SHP77 (cell line): ENCODE measurements at regions not wholly inside any gene's neighbourhood (a gene's known extent, or its start where the extent isn't known, plus 50 kb on each side); places are given as distances from the start of the nearest gene placed in this dataset.
"Not testable (repeated sequence)": the region's sequence is repeated elsewhere in the genome, so short reads cannot be mapped to it uniquely, and the experiment has no call there.

ENCODE experiments used
- DNase-seq, 2 experiments: peaks; one replicate each; lab custom pipeline; 2025; lab: John Stamatoyannopoulos, UW

DNA sequence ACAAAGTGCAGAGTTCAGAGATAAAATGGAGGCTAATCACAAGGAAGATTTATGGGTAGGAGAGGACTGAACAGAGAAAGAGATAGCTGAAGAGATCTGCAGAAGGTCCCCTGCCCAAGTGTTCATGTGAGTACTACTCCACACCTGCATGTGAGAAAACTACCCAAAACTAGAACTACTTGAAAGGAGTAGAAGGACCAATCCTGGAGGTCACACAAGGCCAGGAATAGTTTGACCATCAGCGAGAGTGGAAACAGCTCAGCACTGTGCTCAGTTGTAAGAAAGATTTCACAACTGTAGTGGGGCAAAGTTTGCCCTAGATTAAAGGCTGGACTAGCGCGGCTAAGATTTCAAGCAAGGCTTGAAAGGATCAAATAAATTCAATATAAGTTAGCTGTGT, 422.7 kb upstream of the LCORL start:
- DNase-seq: no peak

DNA sequence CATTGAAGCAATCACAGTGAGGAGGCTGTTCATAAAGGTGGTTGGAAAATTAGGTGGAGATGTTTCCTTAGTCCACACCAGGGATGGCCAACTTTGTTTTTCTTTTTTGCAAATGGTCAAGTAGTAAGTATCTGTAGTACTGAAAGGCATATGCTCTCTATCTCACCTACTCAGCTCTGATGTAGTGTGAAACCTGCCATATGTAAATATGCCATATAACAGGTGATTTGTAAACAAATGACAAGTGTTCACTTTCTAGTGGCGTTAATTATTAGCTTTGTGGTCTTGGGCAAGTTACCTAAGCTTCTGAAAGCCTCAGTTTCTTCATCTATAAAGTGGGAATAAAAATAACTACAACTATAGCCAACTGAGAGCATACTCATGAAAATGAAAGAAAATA, 421.4 kb upstream of the LCORL start:
- no peak for DNase-seq

DNA sequence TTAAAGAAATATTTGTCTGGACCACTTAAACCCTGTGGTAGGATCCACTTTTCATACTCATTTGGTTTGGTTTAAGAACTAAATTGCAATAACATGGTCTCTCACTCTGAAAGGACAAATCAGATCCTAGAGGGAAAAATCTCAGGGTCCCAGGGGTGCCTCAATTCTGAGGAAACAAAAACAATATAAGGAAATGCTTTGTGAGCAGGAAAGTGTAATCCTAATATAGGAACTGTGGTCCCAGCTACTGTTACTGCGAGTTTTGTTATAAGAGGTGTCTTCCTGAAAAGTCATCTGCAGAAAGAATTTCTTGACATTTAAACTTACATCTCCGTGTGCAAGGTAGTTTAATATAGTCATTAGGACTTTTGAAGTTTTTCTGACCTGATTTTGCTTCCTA, 420.1 kb upstream of the LCORL start:
- no peak for DNase-seq

DNA sequence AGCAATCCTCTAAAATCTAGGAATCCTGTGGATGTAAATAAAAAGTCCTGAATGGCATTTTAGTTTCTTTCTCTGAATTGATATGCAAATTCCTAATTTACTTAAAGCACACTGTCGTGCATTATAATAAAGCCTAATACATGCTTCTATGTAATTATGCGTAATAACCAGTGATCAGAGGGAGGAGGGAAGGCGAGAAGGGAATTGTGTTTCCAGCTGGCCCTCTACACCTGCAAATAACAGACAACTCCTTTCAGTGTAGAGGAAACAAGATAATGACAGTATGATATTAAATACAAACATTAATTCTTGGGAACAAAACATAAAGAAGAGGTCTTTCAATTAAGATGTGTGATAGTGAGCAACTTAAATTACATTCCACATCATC, 419.6 kb upstream of the LCORL start:
- DNase-seq: no peak

DNA sequence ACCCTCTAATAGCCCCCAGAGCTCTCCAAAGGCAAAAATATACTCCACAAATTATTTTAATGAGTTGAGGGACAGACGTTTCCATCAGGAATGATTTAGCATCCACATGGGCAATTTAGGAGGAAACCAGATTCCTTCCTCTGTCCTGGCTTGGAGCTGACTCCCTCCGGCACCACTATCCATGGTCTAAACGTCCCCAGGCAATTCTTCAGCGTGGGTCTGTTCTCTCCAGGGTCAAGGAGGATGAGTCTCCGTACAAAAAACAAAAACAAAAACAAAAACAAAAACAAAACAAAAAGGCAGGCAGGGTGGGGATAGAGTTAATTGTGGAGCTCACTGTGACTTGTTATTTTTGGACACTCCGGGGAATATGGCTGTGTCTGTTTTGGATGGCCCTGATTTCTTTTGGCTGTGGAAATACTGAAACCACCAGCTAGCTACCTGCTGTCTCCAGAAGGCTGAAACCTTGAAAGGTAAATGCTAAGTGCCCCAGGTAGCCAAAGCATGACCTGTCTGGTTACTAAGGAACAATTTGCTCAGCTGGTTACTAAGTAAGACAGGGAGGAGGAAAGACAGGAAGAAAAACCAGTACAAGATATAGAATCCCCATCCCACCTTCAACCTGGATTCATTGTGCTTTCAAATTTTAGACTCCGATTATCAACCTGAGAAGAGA, 419.1 kb upstream of the LCORL start:
- no peak for DNase-seq

DNA sequence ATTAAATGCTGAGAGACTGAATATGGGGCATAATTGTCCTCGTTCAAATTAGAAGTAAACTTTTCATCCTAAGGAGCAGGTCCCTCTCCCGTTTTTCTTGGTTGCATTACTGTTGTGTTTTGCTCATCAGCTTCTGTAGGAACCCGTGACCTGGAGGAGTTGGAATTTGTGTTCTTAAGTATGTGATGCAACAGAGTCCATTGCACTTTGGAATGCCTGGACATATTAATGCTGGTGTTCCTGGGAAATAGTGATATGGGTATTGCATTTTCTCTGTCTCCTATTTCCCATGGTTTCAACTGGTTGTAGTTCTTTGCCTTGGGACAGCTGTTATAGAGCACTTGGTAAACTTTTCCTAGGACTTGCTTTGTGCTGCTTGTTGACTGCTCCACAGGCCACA, 417.8 kb upstream of the LCORL start:
- DNase-seq: no peak

DNA sequence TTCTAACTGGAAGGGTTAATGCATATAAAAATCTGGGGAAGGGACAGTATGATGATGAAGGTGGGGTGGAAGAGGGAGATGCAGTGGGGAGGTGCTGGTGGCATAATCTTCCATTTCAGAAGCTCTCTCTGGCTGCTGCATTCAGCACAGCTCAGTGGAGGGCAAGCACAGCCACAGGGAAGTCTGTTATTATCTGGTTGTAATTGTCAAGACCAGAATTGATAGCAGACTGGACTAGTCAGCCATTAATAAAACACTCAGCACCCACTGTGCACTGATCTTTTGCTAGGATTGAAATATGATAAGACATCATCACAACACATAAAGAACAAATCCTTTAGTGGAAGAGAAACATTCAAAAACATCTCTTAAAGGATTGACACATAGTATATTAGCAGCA, 414.2 kb upstream of the LCORL start:
- no peak for DNase-seq

DNA sequence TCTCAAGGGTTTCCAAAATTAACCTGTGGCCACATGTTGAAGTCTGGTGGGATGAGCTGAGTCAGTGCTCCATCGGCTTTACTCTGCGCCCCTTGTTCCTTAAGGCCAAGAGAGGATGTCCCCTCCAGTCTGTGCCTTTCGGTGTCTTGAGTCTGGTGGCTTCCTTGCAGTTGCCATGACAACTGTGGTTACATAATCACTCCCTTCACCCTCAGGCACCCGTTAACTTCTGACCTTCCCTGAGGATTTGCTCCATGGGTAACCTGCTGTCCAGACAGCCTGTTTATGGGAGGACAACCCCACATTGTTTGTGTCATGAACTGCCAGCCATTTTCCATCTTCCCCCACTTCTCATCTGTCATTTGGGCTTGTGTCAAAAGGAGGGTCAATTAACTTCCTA, 401.1 kb upstream of the LCORL start:
- no peak for DNase-seq

DNA sequence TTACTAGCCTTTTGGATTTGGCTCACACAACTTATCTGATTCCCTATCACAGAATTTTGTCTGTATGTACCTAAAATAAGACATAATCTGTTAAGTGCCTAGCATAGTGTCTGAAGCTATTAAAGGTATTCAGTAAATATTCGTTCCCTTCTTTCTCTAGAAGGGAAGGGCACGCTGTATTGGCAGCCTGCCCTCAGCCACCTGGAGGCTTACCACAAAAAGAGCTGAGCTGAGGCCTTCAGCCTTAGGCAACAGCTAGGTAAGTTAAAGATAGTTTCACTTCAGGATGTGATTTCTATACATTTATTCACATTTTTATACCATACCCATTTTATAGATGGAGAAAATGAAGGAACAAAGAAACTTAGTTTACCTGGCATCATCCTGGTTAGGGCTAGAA, 400.0 kb upstream of the LCORL start:
- no peak for DNase-seq

DNA sequence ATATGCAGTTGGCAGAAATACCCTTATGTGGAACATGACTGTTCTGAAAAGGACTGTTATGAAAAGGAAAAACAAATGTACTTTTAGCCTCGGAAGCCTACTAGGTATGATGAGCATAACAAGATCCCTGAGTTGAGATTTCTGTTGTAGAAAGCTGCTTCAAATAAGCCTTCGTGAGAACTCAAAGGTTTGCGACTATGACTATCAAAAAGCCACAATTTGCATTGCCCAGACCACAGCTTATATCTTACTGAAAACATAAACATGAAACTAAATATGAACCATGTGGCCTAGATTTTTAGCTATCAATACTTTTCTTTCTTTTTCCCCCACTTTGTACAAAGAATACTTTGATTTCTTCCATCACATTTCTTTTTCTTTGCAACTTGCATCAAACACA, 398.2 kb upstream of the LCORL start:
- DNase-seq: no peak

DNA sequence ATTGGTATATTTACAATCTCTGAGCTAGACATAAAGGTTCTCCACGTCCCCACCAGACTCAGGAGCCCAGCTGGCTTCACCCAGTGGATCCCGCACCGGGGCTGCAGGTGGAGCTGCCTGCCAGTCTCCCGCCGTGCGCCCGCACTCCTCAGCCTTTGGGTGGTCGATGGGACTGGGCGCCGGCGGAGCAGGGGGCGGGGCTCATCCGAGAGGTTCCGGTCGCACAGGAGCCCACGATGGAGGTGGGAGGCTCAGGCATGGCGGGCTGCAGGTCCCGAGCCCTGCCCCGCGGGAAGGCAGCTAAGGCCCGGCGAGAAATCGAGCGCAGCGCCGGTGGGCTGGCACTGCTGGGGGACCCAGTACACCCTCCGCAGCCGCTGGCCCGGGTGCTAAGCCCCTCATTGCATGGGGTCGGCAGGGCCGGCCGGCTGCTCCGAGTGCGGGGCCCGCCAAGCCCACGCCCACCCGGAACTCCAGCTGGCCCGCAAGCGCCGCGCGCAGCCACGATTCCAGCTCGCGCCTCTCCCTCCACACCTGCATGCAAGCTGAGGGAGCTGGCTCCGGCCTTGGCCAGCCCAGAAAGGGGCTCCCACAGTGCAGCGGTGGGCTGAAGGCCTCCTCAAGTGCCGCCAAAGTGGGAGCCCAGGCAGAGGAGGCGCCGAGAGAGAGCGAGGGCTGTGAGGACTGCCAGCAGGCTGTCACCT, 396.8 kb upstream of the LCORL start:
- DNase-seq: not testable (repeated sequence)

DNA sequence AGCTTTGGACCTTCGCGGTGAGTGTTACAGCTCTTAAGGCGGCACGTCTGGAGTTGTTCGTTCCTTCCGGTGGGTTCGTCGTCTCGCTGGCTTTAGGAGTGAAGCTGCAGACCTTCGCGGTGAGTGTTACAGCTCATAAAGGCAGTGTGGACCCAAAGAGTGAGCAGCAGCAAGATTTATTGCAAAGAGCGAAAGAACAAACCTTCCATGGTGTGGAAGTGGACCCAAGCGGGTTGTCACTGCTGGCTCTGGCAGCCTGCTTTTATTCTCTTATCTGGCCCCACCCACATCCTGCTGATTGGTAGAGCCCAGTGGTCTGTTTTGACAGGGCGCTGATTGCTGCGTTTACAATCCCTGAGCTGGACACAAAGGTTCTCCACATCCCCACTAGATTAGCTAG, 396.1 kb upstream of the LCORL start:
- DNase-seq: not testable (repeated sequence)

DNA sequence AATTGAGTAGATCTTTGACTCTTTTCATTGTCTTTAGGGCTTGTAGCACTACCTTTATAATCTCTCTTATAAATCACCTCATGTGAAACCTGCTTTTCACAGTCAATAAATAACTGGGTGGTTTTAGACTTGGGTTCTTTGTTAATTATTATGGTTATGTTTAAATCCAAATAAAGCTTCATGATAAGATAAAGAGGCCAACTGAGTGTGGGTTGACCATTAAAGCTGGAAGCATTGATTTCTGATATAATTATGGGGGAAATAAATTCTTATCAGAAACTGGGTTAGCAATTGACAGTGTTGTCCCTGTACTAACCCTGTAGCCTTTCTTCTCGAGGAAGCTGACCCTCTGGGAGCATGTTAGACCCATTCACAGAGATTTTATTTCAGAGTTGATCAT, 384.7 kb upstream of the LCORL start:
- DNase-seq: no peak

DNA sequence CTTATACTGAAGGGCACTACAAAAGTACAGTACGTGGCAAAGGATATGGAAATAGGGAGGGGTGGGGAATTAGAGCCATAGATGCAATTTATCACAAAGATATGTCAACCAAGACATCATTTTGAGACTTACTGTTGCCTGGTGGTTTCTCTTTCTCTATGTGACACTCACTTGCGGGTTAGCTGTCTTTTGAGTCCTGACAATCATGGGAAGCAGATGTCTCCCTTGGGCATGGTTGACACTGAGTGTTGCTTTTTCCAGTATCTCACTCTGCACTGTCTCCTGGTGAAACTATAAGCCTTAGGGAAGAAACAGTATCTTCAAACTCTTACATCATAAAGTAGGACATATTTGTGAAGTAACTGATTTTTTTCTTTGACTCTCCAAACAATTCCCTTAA, 383.5 kb upstream of the LCORL start:
- DNase-seq: no peak

DNA sequence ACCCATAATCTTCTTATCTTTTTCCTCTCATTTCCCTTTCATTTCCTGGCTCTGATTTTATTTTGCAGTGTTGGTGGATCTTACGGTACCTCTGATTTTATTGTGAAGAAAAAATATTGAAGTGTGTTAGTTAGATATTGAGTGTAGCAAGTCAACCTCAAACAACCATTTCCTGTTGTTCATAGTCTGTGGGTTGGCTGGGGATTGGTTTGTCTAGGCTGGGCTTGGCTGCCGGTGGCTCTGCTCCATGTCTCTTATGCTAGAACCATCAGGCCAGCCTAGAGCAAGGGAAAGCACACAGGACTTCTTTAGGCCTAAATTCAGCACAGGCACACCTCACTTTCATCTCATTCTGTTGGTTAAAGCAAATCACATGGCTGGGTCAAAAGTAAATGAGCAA, 383.1 kb upstream of the LCORL start:
- DNase-seq: no peak

DNA sequence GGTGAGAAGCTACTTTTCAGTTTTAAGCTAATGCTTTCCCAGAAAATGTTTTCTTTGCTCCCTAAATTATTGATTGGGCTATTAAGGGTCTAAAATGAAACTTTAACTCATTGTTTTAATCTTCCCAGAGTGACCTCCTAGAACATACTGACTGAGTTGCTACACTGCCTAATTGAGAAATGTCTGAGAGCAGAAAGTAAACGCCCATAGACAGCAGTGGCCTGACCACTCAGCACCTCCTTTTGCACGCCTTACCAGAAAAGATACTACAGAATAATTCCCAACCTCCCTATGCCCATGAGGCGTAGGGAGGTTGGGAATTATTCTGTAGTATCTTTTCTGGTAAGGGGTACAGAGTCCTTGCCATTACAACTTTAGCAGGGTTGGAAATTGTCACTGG, 381.8 kb upstream of the LCORL start:
- DNase-seq: no peak

DNA sequence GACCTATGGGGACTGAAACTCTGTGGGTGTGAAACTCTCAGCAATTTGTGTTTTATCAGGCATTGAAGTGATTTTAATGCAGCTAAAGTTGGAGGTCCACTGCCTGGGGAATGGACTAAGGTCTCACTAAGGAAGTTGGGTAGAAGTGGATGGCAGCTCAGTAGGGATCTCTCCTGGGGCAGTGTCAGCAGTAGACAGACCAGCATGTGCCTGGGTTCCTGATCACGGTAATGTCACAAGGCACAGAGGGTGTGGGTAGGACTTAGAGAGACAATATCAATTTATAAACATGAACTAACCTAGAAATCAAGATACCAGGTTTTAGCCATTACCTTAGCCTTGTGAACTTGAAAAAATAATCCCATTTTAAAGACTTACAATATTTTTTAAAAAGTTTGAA, 380.3 kb upstream of the LCORL start:
- no peak for DNase-seq

DNA sequence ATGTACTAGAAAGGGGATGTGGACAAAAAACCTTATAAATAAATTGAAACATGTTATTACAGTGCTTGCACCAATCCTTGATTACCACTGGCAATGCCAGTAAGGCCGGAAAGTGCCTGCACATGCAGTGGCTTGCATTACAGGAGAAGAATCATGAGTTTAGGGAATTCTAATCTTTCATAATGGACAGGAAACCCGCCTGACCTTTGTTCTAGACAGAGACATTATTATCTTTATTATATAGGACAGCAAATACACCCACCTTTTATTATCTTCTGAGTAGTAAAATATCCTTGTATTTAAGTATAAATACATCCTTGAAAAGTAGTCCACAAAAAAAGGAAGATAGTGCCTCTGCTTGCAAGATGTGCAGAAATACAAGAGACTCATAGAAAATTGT, 379.9 kb upstream of the LCORL start:
- DNase-seq: no peak

DNA sequence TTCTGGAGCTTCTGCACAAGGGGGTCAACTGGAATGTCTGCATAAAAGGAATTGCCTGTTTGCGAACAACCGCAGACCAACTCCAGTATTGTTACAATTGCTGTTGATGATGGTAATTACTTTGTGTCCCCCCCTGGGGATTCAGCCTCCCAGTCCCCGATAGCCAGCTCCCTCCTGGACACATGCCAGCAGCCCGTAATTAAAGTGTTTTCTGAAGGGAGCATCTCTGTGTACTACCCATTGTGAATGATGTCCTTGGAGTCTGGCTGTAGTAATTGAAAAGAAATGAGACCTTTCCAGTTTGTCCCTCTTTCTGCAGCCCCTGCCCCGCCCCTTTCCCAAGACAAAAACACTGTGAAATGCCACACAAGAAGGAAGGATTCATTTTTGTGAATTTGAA, 377.1 kb upstream of the LCORL start:
- DNase-seq: no peak

DNA sequence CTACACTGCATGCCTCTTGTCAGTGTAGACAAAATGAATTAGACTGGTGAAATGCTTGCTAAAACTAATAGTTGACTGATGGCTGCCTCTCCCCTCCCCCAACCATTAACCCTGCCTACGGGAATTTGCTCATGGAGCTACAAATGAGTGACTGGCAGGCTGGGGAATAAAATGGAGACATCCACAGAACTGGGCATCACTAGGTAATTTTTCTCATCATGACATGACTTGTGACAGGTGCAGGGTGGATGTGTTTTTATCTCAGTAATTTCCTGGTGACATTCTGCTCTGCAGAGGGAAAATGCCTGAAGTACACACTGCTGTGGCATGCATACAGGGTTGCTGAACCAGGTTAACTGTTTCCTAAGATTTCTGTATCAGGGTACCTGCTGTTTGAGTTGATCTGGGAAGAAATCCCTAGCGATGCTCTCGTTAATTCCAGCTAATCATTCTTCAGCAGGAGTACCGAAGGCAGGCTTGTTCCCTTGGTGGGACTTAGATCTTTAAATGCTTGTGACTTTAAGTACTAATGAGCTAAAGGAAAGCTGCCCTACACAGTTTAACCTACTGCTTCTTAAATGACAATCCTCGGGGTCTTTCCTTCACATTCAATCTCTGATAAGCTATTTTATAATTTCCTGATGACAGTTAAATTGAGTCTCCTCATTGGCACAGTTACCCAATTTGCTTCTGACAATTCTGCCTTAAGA, 376.3 kb upstream of the LCORL start:
- no peak for DNase-seq

DNA sequence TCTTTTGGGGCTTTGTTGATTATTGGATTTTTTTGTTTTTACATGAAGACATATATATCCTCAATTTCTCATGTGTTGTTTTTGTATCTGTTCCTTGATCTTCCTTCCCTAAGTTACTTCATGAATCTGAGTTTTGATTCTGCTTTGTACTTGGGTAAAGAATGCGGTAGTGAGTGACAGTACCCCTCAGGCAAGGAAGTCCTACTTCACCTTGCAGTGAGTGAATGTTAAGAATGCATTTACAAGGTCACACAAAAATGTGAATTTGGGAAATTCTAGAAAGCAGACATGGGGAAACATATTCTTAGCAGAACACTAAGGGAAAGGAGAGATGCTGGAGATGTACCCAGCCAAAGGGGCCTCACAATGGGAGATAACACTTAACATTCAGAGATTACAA, 373.1 kb upstream of the LCORL start:
- no peak for DNase-seq

DNA sequence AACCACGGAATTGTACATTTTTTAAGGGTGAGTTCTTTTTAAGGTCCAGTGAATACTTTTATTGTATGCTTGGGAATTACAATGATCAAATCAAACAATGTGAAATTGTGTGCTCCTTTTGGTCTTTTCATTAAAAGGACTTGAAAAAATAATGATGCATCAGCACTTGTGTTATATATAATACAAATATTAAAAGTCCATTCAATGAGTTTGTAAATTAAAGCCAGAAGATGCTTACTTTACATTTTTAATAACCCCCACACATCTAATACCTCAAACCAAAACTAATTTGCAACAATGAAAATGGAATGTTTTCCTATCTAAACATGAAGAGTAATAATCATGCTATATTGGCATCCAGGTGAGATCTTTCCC, 369.8 kb upstream of the LCORL start:
- no peak for DNase-seq

DNA sequence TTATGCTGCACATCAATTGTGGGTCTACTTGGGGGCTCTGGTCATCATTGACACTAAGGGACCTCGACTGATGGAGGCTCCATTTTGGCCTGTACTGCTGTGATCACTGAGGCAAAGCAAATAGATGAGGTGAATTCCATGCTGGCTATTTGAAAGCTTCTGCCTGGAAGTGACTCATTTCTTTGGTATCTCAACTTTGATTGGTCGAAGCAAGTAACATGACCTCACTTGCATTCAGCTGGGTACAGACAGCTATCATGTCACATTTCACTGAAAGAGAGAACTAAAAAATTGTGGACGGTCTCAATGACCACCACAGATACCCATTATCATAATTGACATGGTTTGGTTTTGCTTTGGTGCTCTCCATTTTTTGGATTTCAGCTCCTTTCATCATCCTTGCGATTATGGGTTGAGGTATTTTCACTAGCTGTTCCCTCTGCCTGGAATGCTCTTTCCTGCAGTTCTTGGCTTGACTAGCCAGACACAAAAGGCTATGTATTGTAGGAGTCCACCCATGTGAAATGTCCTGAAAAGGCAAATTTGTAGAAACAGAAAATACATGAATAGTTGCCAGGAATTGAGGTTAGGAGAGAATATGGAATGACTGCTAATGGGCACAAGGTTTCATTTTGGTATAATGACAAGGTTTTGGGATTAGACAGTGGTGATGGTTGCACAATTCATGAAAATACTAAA, 369.2 kb upstream of the LCORL start:
- no peak for DNase-seq
